NT2/D1 (cell line): ENCODE measurements at regions not wholly inside any gene's neighbourhood (a gene's known extent, or its start where the extent isn't known, plus 50 kb on each side); places are given as distances from the start of the nearest gene placed in this dataset.

Experiments
- SUZ12 ChIP-seq: IDR thresholded peaks from 2 replicates; pipeline ENCODE4 v1.6.1; 2011; ENCODE audit not compliant: insufficient read length, insufficient read depth; ENCODE audit errors: extremely low read depth
- ZNF274 ChIP-seq: IDR thresholded peaks from 2 replicates; pipeline ENCODE4 v1.6.1; 2011; ENCODE audit warnings: mild to moderate bottlenecking, low read depth, low read length

DNA sequence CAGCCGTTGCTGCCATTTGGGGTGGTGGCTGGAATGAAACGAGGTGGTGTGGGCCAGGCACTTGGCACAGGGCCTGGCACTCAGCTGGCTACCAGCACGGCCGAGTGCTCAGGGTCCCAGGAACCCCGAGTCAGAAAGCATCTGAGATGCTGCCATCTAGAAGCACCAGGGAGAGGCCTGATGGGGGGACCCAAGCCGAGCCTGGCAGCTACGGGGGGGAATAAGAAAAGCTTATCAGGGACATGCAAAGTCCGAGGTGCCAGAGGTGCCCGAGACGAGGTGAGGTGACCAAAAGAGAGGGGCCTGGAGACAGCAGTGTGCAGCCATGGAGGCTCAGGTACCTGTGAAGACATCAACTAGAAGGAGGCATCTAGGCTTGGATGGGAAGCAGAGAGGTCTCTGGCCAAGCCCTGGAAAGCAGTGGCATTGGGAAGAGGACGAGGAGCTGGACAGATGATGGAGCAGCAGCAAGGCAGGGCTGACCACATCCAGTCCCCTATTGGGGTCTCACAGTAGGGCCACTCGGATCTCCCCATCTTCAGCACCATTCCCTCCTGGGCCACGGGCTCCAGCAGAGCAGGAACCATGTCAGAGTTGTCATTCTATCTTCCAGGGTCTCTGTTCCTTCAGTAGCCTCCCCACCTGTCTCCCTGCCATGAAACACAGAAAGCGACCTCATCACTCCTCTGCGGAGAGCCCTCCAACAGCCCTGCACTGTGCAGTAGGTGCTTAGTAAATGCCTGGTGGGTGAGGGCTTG lies 59.3 kb upstream of the DIO3 start:
- TF ChIP-seq SUZ12 (no peak), ZNF274 (no peak)
